ENCODE measurements at regions not wholly inside any gene's neighbourhood (a gene's known extent, or its start where the extent isn't known, plus 50 kb on each side); places are given as distances from the start of the nearest gene placed in this dataset.

- no peaks in the 10 kb centered on the region for H3K36me3 Mint-ChIP-seq (ENCODE audit: low read depth)
- H3K27me3 Mint-ChIP-seq (ENCODE audit: insufficient read depth) = no peaks in the 10 kb centered on the region
- DNase-seq (ENCODE audit: low spot score) = no peak
- H3K4me1 Mint-ChIP-seq (ENCODE audit: low read depth) = no peaks in the 10 kb centered on the region
- no peaks in the 10 kb centered on the region for H3K9me3 Mint-ChIP-seq
- no peak overlapping the region for H3K4me3 Mint-ChIP-seq
- H3K27ac Mint-ChIP-seq = no peak overlapping the region
- intact Hi-C loops (cut with micrococcal nuclease) = no loop called here
These were observed 146.6 kb upstream of the ADGRL2 start for GRCh38 chr1:81654147-81654546.

- Mint-ChIP-seq H3K4me1 (ENCODE audit: low read depth) (no peaks in the 10 kb centered on the region), H3K27ac (no peak overlapping the region), H3K27me3 (ENCODE audit: insufficient read depth) (no peaks in the 10 kb centered on the region), H3K9me3 (no peaks in the 10 kb centered on the region), H3K4me3 (no peak overlapping the region), H3K36me3 (ENCODE audit: low read depth) (no peaks in the 10 kb centered on the region)
- no peak for DNase-seq (ENCODE audit: low spot score)
- intact Hi-C loops (cut with micrococcal nuclease) = no loop called here
These were observed 150.0 kb upstream of the ADGRL2 start for GRCh38 chr1:81650776-81651175.

GRCh38 chr1:81635816-81636215 is 164.9 kb upstream of the ADGRL2 start:
- Mint-ChIP-seq H3K27me3 (ENCODE audit: insufficient read depth) (no peaks in the 10 kb centered on the region), H3K4me1 (ENCODE audit: low read depth) (no peaks in the 10 kb centered on the region), H3K9me3 (no peaks in the 10 kb centered on the region), H3K36me3 (ENCODE audit: low read depth) (no peaks in the 10 kb centered on the region), H3K27ac (no peak overlapping the region), H3K4me3 (no peak overlapping the region)
- intact Hi-C loops (cut with micrococcal nuclease) = no loop called here
- DNase-seq (ENCODE audit: low spot score) = no peak

- Mint-ChIP-seq H3K36me3 (ENCODE audit: low read depth) (no peaks in the 10 kb centered on the region), H3K27ac (no peak overlapping the region)
These were observed 166.4 kb upstream of the ADGRL2 start for GRCh38 chr1:81634294-81634693.

GRCh38 chr1:81619156-81619555 is 181.6 kb upstream of the ADGRL2 start:
- no peaks in the 10 kb centered on the region for H3K36me3 Mint-ChIP-seq (ENCODE audit: low read depth)
- no peaks in the 10 kb centered on the region for H3K27me3 Mint-ChIP-seq (ENCODE audit: insufficient read depth)
- H3K9me3 Mint-ChIP-seq = no peaks in the 10 kb centered on the region
- H3K27ac Mint-ChIP-seq = no peak overlapping the region
- H3K4me3 Mint-ChIP-seq = no peak overlapping the region
- no peak for DNase-seq (ENCODE audit: low spot score)
- H3K4me1 Mint-ChIP-seq (ENCODE audit: low read depth) = no peaks in the 10 kb centered on the region
- intact Hi-C loops (cut with micrococcal nuclease) = no loop called here

More at GRCh38 chr1:81634294-81634693, 166.4 kb upstream of the ADGRL2 start:
- intact Hi-C loops (cut with micrococcal nuclease) = no loop called here
- Mint-ChIP-seq H3K4me3 (no peak overlapping the region), H3K27me3 (ENCODE audit: insufficient read depth) (no peaks in the 10 kb centered on the region), H3K9me3 (no peaks in the 10 kb centered on the region), H3K4me1 (ENCODE audit: low read depth) (no peaks in the 10 kb centered on the region)
- no peak for DNase-seq (ENCODE audit: low spot score)

- H3K4me3 Mint-ChIP-seq = no peak overlapping the region
- no peaks in the 10 kb centered on the region for H3K9me3 Mint-ChIP-seq
- no peak for DNase-seq (ENCODE audit: low spot score)
- no peaks in the 10 kb centered on the region for H3K4me1 Mint-ChIP-seq (ENCODE audit: low read depth)
- no peaks in the 10 kb centered on the region for H3K36me3 Mint-ChIP-seq (ENCODE audit: low read depth)
- H3K27me3 Mint-ChIP-seq (ENCODE audit: insufficient read depth) = no peaks in the 10 kb centered on the region
- intact Hi-C loops (cut with micrococcal nuclease) = no loop called here
- H3K27ac Mint-ChIP-seq = no peak overlapping the region
These were observed 182.4 kb upstream of the ADGRL2 start for GRCh38 chr1:81618376-81618775.

- H3K4me3 Mint-ChIP-seq = no peak overlapping the region
- no peak overlapping the region for H3K27ac Mint-ChIP-seq
- DNase-seq (ENCODE audit: low spot score) = no peak
- no peaks in the 10 kb centered on the region for H3K27me3 Mint-ChIP-seq (ENCODE audit: insufficient read depth)
- no peaks in the 10 kb centered on the region for H3K36me3 Mint-ChIP-seq (ENCODE audit: low read depth)
- H3K4me1 Mint-ChIP-seq (ENCODE audit: low read depth) = no peaks in the 10 kb centered on the region
- no peaks in the 10 kb centered on the region for H3K9me3 Mint-ChIP-seq
- intact Hi-C loops (cut with micrococcal nuclease) = no loop called here
These were observed 183.3 kb upstream of the ADGRL2 start for GRCh38 chr1:81617308-81617967.

GRCh38 chr1:81613803-81614202 is 186.9 kb upstream of the ADGRL2 start:
- no peaks in the 10 kb centered on the region for H3K9me3 Mint-ChIP-seq
- intact Hi-C loops (cut with micrococcal nuclease) = no loop called here

GRCh38 chr1:81607924-81608323 is 192.8 kb upstream of the ADGRL2 start:
- Mint-ChIP-seq H3K27me3 (ENCODE audit: insufficient read depth) (no peaks in the 10 kb centered on the region), H3K4me1 (ENCODE audit: low read depth) (no peaks in the 10 kb centered on the region), H3K4me3 (no peak overlapping the region), H3K36me3 (ENCODE audit: low read depth) (no peaks in the 10 kb centered on the region), H3K27ac (no peak overlapping the region), H3K9me3 (no peaks in the 10 kb centered on the region)
- intact Hi-C loops (cut with micrococcal nuclease) = no loop called here
- no peak for DNase-seq (ENCODE audit: low spot score)

More at GRCh38 chr1:81613803-81614202, 186.9 kb upstream of the ADGRL2 start:
- Mint-ChIP-seq H3K27ac (no peak overlapping the region), H3K4me3 (no peak overlapping the region), H3K36me3 (ENCODE audit: low read depth) (no peaks in the 10 kb centered on the region), H3K27me3 (ENCODE audit: insufficient read depth) (no peaks in the 10 kb centered on the region), H3K4me1 (ENCODE audit: low read depth) (no peaks in the 10 kb centered on the region)
- DNase-seq (ENCODE audit: low spot score) = no peak

- H3K9me3 Mint-ChIP-seq = no peaks in the 10 kb centered on the region
- no peak for DNase-seq (ENCODE audit: low spot score)
- no peaks in the 10 kb centered on the region for H3K36me3 Mint-ChIP-seq (ENCODE audit: low read depth)
- no peaks in the 10 kb centered on the region for H3K27me3 Mint-ChIP-seq (ENCODE audit: insufficient read depth)
- H3K4me3 Mint-ChIP-seq = no peak overlapping the region
- H3K27ac Mint-ChIP-seq = no peak overlapping the region
- intact Hi-C loops (cut with micrococcal nuclease) = no loop called here
- H3K4me1 Mint-ChIP-seq (ENCODE audit: low read depth) = no peaks in the 10 kb centered on the region
These were observed 193.6 kb upstream of the ADGRL2 start for GRCh38 chr1:81607086-81607485.

- DNase-seq (ENCODE audit: low spot score) = no peak
- intact Hi-C loops (cut with micrococcal nuclease) = no loop called here
- H3K27ac Mint-ChIP-seq = no peak overlapping the region
These were observed 194.1 kb upstream of the ADGRL2 start for GRCh38 chr1:81606656-81607055.

GRCh38 chr1:81605023-81605422 is 195.7 kb upstream of the ADGRL2 start:
- H3K27ac Mint-ChIP-seq = no peak overlapping the region
- intact Hi-C loops (cut with micrococcal nuclease) = no loop called here

More at GRCh38 chr1:81606656-81607055, 194.1 kb upstream of the ADGRL2 start:
- H3K27me3 Mint-ChIP-seq (ENCODE audit: insufficient read depth) = no peaks in the 10 kb centered on the region
- no peaks in the 10 kb centered on the region for H3K4me1 Mint-ChIP-seq (ENCODE audit: low read depth)
- H3K9me3 Mint-ChIP-seq = no peaks in the 10 kb centered on the region
- no peak overlapping the region for H3K4me3 Mint-ChIP-seq
- no peaks in the 10 kb centered on the region for H3K36me3 Mint-ChIP-seq (ENCODE audit: low read depth)

GRCh38 chr1:81600878-81601622 is 199.7 kb upstream of the ADGRL2 start:
- Mint-ChIP-seq H3K9me3 (no peaks in the 10 kb centered on the region), H3K27me3 (ENCODE audit: insufficient read depth) (no peaks in the 10 kb centered on the region), H3K36me3 (ENCODE audit: low read depth) (no peaks in the 10 kb centered on the region), H3K27ac (no peak overlapping the region), H3K4me3 (no peak overlapping the region), H3K4me1 (ENCODE audit: low read depth) (no peaks in the 10 kb centered on the region)
- intact Hi-C loops (cut with micrococcal nuclease) = no loop called here
- no peak for DNase-seq (ENCODE audit: low spot score)

More at GRCh38 chr1:81605023-81605422, 195.7 kb upstream of the ADGRL2 start:
- no peaks in the 10 kb centered on the region for H3K27me3 Mint-ChIP-seq (ENCODE audit: insufficient read depth)
- no peak overlapping the region for H3K4me3 Mint-ChIP-seq
- DNase-seq (ENCODE audit: low spot score) = no peak
- H3K9me3 Mint-ChIP-seq = no peaks in the 10 kb centered on the region
- no peaks in the 10 kb centered on the region for H3K4me1 Mint-ChIP-seq (ENCODE audit: low read depth)
- no peaks in the 10 kb centered on the region for H3K36me3 Mint-ChIP-seq (ENCODE audit: low read depth)

Measured in activated T-helper 1 cell treated with anti-CD3 and anti-CD28 coated beads, Interleukin-12 subunit alpha, Interleukin-12 subunit beta, Interleukin-2, Interleukin-4 antibody, amounts not matched to agents 30 ng/mL and 10 ng/mL and 1 ng/mL, durations not matched to agents 14 hours and 24 hours and 36 hours (primary cell).